ENCODE measurements at regions not wholly inside any gene's neighbourhood (a gene's known extent, or its start where the extent isn't known, plus 50 kb on each side); places are given as distances from the start of the nearest gene placed in this dataset.

DNA sequence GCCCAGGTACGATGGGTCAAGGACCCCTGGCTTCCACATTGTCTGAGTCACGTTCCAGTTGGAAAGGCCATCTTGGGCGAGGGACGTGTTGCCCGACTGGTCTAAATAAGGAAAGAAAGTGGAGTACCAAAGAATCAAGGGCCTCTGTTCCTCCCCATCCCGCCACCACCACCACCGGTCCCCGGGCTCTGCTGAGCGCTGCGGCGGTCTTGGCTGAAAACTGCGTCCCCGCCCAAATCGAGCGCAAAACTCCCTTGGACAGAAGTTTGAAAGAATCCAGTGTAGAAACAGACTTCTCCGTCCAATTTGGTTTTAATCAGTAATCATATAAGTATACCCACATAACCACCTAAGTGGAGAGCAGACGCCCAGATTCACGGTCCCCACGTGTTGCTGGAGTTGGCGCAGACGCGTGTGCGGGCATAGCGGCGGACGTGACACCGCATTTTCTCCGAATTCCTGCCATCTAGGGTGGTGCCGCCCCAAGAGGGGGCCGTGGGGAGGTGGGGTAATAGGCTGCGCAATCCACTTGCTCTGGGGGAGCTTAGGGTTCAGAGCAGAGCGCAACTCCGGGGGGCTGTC is 243.8 kb upstream of the TOPAZ1 start:
- Histone ChIP-seq H3K4me2 (ENCODE audit: low read length) (peak overlapping the region; percentile 70; the same call in 1 of the 2 replicates), H3K4me1 (ENCODE audit: insufficient read depth, low read length, severe bottlenecking) (peaks cover 12% of the 10 kb centered on the region), H3K4me3 (ENCODE audit: low read depth, low read length, poor library complexity, severe bottlenecking) (peak overlapping the region; percentile 57), H4K20me1 (ENCODE audit: insufficient read depth, low read length) (no peaks in the 10 kb centered on the region), H3K27me3 (ENCODE audit: insufficient read depth, low read length) (peaks cover 6% of the 10 kb centered on the region; the same call in 1 of the 2 replicates), H3K36me3 (ENCODE audit: insufficient read depth, low read length) (no peaks in the 10 kb centered on the region), H3K9ac (ENCODE audit: low read length) (no peak overlapping the region), H3K27ac (ENCODE audit: low read depth, low read length, poor library complexity, severe bottlenecking) (no peak overlapping the region), H3K79me2 (ENCODE audit: insufficient read depth, low read length) (no peaks in the 10 kb centered on the region), H3K9me2 (ENCODE audit: low read depth, low read length) (no peaks in the 10 kb centered on the region), H3K9me3 (ENCODE audit: low read length) (no peaks in the 10 kb centered on the region), H2AFZ (ENCODE audit: low read length) (no peak overlapping the region), H3F3A (ENCODE audit: insufficient read depth, low read length) (no peaks in the 10 kb centered on the region)
- TF ChIP-seq EZH2 (IDR thresholded peaks at IDR 0.05; ENCODE audit: borderline replicate concordance, low read length): no peak
- no peak for TF ChIP-seq CTCF (IDR thresholded peaks at IDR 0.05; ENCODE audit: low read length)

- Histone ChIP-seq H3K27ac (ENCODE audit: low read depth, low read length, poor library complexity, severe bottlenecking) (no peak overlapping the region), H3K4me3 (ENCODE audit: low read depth, low read length, poor library complexity, severe bottlenecking) (peak overlapping the region; percentile 57), H3K79me2 (ENCODE audit: insufficient read depth, low read length) (no peaks in the 10 kb centered on the region), H3K9me3 (ENCODE audit: low read length) (no peaks in the 10 kb centered on the region), H3K9ac (ENCODE audit: low read length) (peak overlapping the region; percentile 28; the same call in 1 of the 2 replicates), H3K36me3 (ENCODE audit: insufficient read depth, low read length) (no peaks in the 10 kb centered on the region), H3K4me1 (ENCODE audit: insufficient read depth, low read length, severe bottlenecking) (peaks cover 12% of the 10 kb centered on the region), H3K4me2 (ENCODE audit: low read length) (peak overlapping the region; percentile 70), H3K27me3 (ENCODE audit: insufficient read depth, low read length) (peaks cover 6% of the 10 kb centered on the region; the same call in 1 of the 2 replicates), H3F3A (ENCODE audit: insufficient read depth, low read length) (no peaks in the 10 kb centered on the region), H3K9me2 (ENCODE audit: low read depth, low read length) (no peaks in the 10 kb centered on the region), H2AFZ (ENCODE audit: low read length) (no peak overlapping the region), H4K20me1 (ENCODE audit: insufficient read depth, low read length) (no peaks in the 10 kb centered on the region)
- TF ChIP-seq EZH2 (IDR thresholded peaks at IDR 0.05; ENCODE audit: borderline replicate concordance, low read length) (no peak), CTCF (IDR thresholded peaks at IDR 0.05; ENCODE audit: low read length) (no peak)
Observed at GRCh38 chr3:43998370-43998835, 243.3 kb upstream of the TOPAZ1 start.

- H3K4me2 ChIP-seq (ENCODE audit: low read length): peak overlapping the region; percentile 70
- H3K4me1 ChIP-seq (ENCODE audit: insufficient read depth, low read length, severe bottlenecking): peaks cover 12% of the 10 kb centered on the region
Observed at GRCh38 chr3:43998836-43999727, 242.6 kb upstream of the TOPAZ1 start.

More at GRCh38 chr3:43998836-43999727, 242.6 kb upstream of the TOPAZ1 start:
- H3K36me3 ChIP-seq (ENCODE audit: insufficient read depth, low read length): no peaks in the 10 kb centered on the region
- peak overlapping the region; percentile 57 for H3K4me3 ChIP-seq (ENCODE audit: low read depth, low read length, poor library complexity, severe bottlenecking)
- H3K79me2 ChIP-seq (ENCODE audit: insufficient read depth, low read length): no peaks in the 10 kb centered on the region
- H3K27me3 ChIP-seq (ENCODE audit: insufficient read depth, low read length): peaks cover 6% of the 10 kb centered on the region; the same call in 1 of the 2 replicates
- no peaks in the 10 kb centered on the region for H3K9me2 ChIP-seq (ENCODE audit: low read depth, low read length)
- H3K27ac ChIP-seq (ENCODE audit: low read depth, low read length, poor library complexity, severe bottlenecking): no peak overlapping the region
- H2AFZ ChIP-seq (ENCODE audit: low read length): no peak overlapping the region
- H3K9me3 ChIP-seq (ENCODE audit: low read length): no peaks in the 10 kb centered on the region
- no peaks in the 10 kb centered on the region for H4K20me1 ChIP-seq (ENCODE audit: insufficient read depth, low read length)
- TF ChIP-seq CTCF (IDR thresholded peaks at IDR 0.05; ENCODE audit: low read length): no peak
- no peak for TF ChIP-seq EZH2 (IDR thresholded peaks at IDR 0.05; ENCODE audit: borderline replicate concordance, low read length)
- H3F3A ChIP-seq (ENCODE audit: insufficient read depth, low read length): no peaks in the 10 kb centered on the region
- H3K9ac ChIP-seq (ENCODE audit: low read length): peak overlapping the region; percentile 28; the same call in 1 of the 2 replicates
